H9 (cell line): ENCODE measurements at regions not wholly inside any gene's neighbourhood (a gene's known extent, or its start where the extent isn't known, plus 50 kb on each side); places are given as distances from the start of the nearest gene placed in this dataset.
A peak's percentile ranks its signal among the peaks of the same experiment; 100 is the strongest.
"Not testable (repeated sequence)": the region's sequence is repeated elsewhere in the genome, so short reads cannot be mapped to it uniquely, and the experiment has no call there.

ENCODE experiments used
- DNase-seq: peaks from one replicate; pipeline ENCODE4 v3.0.0-alpha.2; 2017
- H2AFZ ChIP-seq: one replicate; pipeline ENCODE4 v1.6.1; 2013; ENCODE audit warnings: mild to moderate bottlenecking, low read length, control low read depth, moderate library complexity
- H2AK5ac ChIP-seq: 2 replicates; pipeline ENCODE4 v1.6.1; 2013; ENCODE audit warnings: low read length, control low read depth, mixed read lengths; ENCODE audit not compliant: insufficient read length
- H2BK120ac ChIP-seq: one replicate; pipeline ENCODE4 v1.6.1; 2013; ENCODE audit warnings: low read depth, mild to moderate bottlenecking, low read length, control low read depth, inconsistent platforms; ENCODE audit not compliant: poor library complexity, severe bottlenecking
- H2BK12ac ChIP-seq: 2 replicates; pipeline ENCODE4 v1.6.1; 2013; ENCODE audit warnings: low read length, control low read depth, mixed read lengths, low read depth; ENCODE audit not compliant: insufficient read length
- H2BK15ac ChIP-seq: 2 replicates; pipeline ENCODE4 v1.6.1; 2013; ENCODE audit warnings: low read depth, low read length, control low read depth
- H2BK20ac ChIP-seq: one replicate; pipeline ENCODE4 v1.6.1; 2013; ENCODE audit warnings: low read depth, mild to moderate bottlenecking, low read length, control low read depth, inconsistent platforms; ENCODE audit not compliant: poor library complexity, severe bottlenecking
- H2BK5ac ChIP-seq: 2 replicates; pipeline ENCODE4 v1.6.1; 2013; ENCODE audit warnings: low read length, control low read depth, mixed read lengths; ENCODE audit not compliant: insufficient read length
- H3K14ac ChIP-seq: 2 replicates; pipeline ENCODE4 v1.6.1; 2013; ENCODE audit warnings: low read length, control low read depth; ENCODE audit not compliant: insufficient read depth
- H3K18ac ChIP-seq: 2 replicates; pipeline ENCODE4 v1.6.1; 2013; ENCODE audit warnings: low read depth, mild to moderate bottlenecking, mixed read lengths, low read length, control low read depth; ENCODE audit not compliant: insufficient read length
- H3K23ac ChIP-seq: 2 replicates; pipeline ENCODE4 v1.6.1; 2013; ENCODE audit warnings: low read length, control low read depth, mixed read lengths, low read depth; ENCODE audit not compliant: insufficient read length
- H3K23me2 ChIP-seq: 2 replicates; pipeline ENCODE4 v1.6.1; 2013; ENCODE audit warnings: low read depth, mild to moderate bottlenecking, mixed read lengths, low read length, control low read depth; ENCODE audit not compliant: insufficient read length, poor library complexity, severe bottlenecking
- H3K27ac ChIP-seq: 2 replicates; pipeline ENCODE4 v1.5.1; 2013; ENCODE audit warnings: low read length, control low read depth, mixed read lengths, low read depth; ENCODE audit not compliant: insufficient read length
- H3K27me3 ChIP-seq: 2 replicates; pipeline ENCODE4 v1.6.1; 2013; ENCODE audit warnings: low read length, control low read depth, inconsistent platforms; ENCODE audit not compliant: insufficient read depth
- H3K4ac ChIP-seq: 2 replicates; pipeline ENCODE4 v1.6.1; 2013; ENCODE audit warnings: low read depth, mild to moderate bottlenecking, control low read depth, inconsistent platforms, low read length, moderate library complexity
- H3K4me1 ChIP-seq: 2 replicates; pipeline ENCODE4 v1.6.1; 2013; ENCODE audit warnings: low read length, control low read depth, inconsistent platforms; ENCODE audit not compliant: insufficient read depth
- H3K4me2 ChIP-seq: 2 replicates; pipeline ENCODE4 v1.6.1; 2013; ENCODE audit warnings: low read length, control low read depth, mixed read lengths; ENCODE audit not compliant: insufficient read length, insufficient read depth
- H3K56ac ChIP-seq: 2 replicates; pipeline ENCODE4 v1.6.1; 2013; ENCODE audit warnings: low read depth, mild to moderate bottlenecking, mixed read lengths, low read length, control low read depth; ENCODE audit not compliant: insufficient read length
- H3K79me1 ChIP-seq: 2 replicates; pipeline ENCODE4 v1.6.1; 2013; ENCODE audit warnings: low read depth, mild to moderate bottlenecking, moderate library complexity, low read length, control low read depth, inconsistent platforms; ENCODE audit not compliant: insufficient read depth, poor library complexity, severe bottlenecking
- H3K79me2 ChIP-seq: 2 replicates; pipeline ENCODE4 v1.6.1; 2013; ENCODE audit warnings: low read length, control low read depth, inconsistent platforms; ENCODE audit not compliant: insufficient read depth
- H3K9ac ChIP-seq: 2 replicates; pipeline ENCODE4 v1.6.1; 2013; ENCODE audit warnings: low read length, control low read depth, mixed read lengths; ENCODE audit not compliant: insufficient read length; ENCODE audit errors: extremely low read depth
- H3K9me3 ChIP-seq: one replicate; pipeline ENCODE4 v1.6.1; 2013; ENCODE audit warnings: low read depth, low read length, inconsistent platforms; ENCODE audit not compliant: control insufficient read depth
- H3T11ph ChIP-seq: one replicate; pipeline ENCODE4 v1.6.1; 2013; ENCODE audit warnings: mild to moderate bottlenecking, low read length, control low read depth, inconsistent platforms
- H4K20me1 ChIP-seq: one replicate; pipeline ENCODE4 v1.6.1; 2013; ENCODE audit not compliant: control insufficient read depth, insufficient read length, insufficient read depth
- H4K5ac ChIP-seq: 2 replicates; pipeline ENCODE4 v1.6.1; 2013; ENCODE audit warnings: low read depth, mild to moderate bottlenecking, mixed read lengths, low read length, control low read depth; ENCODE audit not compliant: insufficient read length
- H4K8ac ChIP-seq: replicated peaks from 2 replicates; pipeline ENCODE4 v1.6.1; 2013; ENCODE audit warnings: low read length, control low read depth, mixed read lengths, low read depth; ENCODE audit not compliant: insufficient read length
- H4K91ac ChIP-seq: 2 replicates; pipeline ENCODE4 v1.6.1; 2013; ENCODE audit warnings: low read depth, mild to moderate bottlenecking, moderate library complexity, mixed read lengths, low read length, control low read depth; ENCODE audit not compliant: insufficient read length
- H3K27ac Mint-ChIP-seq, 3 experiments: 2 replicates in 2 of 3; 3 replicates in 1 of 3; pipeline ENCODE4 v1.8.0; 2020 to 2021; ENCODE audit warnings: mixed read lengths in 3 of 3, mild to moderate bottlenecking in 1 of 3, moderate library complexity in 1 of 3
- H3K27me3 Mint-ChIP-seq: 2 replicates; pipeline ENCODE4 v1.8.0; 2021; ENCODE audit warnings: low read depth, mild to moderate bottlenecking, moderate library complexity, mixed read lengths
- H3K36me3 Mint-ChIP-seq, 3 experiments: 2 replicates in 2 of 3; 3 replicates in 1 of 3; pipeline ENCODE4 v1.8.0; 2020 to 2021; ENCODE audit warnings: low read depth in 3 of 3, mixed read lengths in 3 of 3; ENCODE audit not compliant: insufficient read depth in 1 of 3
- H3K4me1 Mint-ChIP-seq, 2 experiments: 2 replicates each; pipeline ENCODE4 v1.8.0; 2020; ENCODE audit warnings: mixed read lengths in 2 of 2
- H3K4me3 Mint-ChIP-seq, 2 experiments: 2 replicates in 1 of 2; 3 replicates in 1 of 2; pipeline ENCODE4 v1.8.0; 2020 to 2021; ENCODE audit warnings: mild to moderate bottlenecking in 2 of 2, mixed read lengths in 2 of 2, moderate library complexity in 1 of 2
- H3K9me3 Mint-ChIP-seq, 2 experiments: 2 replicates in 1 of 2; 3 replicates in 1 of 2; pipeline ENCODE4 v1.8.0; 2020; ENCODE audit warnings: mild to moderate bottlenecking in 2 of 2, mixed read lengths in 2 of 2, moderate library complexity in 1 of 2
- WGBS: extraction: QIAGEN DNeasy Blood & Tissue Kit; methylation state at CpG from one replicate; pipeline ENCODE4 v1.1.7; 2013; ENCODE audit warnings: missing lambda C conversion rate, low lambda C conversion rate, mixed read lengths; ENCODE audit not compliant: insufficient read length; ENCODE audit errors: extremely low coverage; 5-methylcytosine and 5-hydroxymethylcytosine counted together

GRCh38 chr9:109665736-109666135, 114.3 kb upstream of the PALM2AKAP2 start:
- H3T11ph ChIP-seq, H2AK5ac ChIP-seq, H3K23me2 ChIP-seq, H3K27ac ChIP-seq, H3K4me2 ChIP-seq, H2BK12ac ChIP-seq, H2BK5ac ChIP-seq, H3K4ac ChIP-seq, H2BK120ac ChIP-seq, H2BK20ac ChIP-seq, H4K20me1 ChIP-seq, H3K14ac ChIP-seq, H3K79me2 ChIP-seq, H4K5ac ChIP-seq, H3K9me3 ChIP-seq, H3K27me3 ChIP-seq, H2AFZ ChIP-seq, H3K56ac ChIP-seq, H2BK15ac ChIP-seq, H3K23ac ChIP-seq, H3K9ac ChIP-seq, H3K79me1 ChIP-seq, H4K8ac ChIP-seq, H4K91ac ChIP-seq, H3K4me1 ChIP-seq, H3K4me3 Mint-ChIP-seq: not testable (repeated sequence)
- peak overlapping the region in 2 of 3 experiments; percentile 88 to 96; a peak in 4 of 7 replicates for H3K27ac Mint-ChIP-seq
- peaks cover 14 to 15% of the 10 kb centered on the region in 2 experiments for H3K4me1 Mint-ChIP-seq
- peaks cover 10 to 13% of the 10 kb centered on the region in 2 experiments for H3K9me3 Mint-ChIP-seq
- peak; percentile 73 for DNase-seq
- no CpG with 5 or more reads among the region's 7 CpGs for WGBS
- H3K36me3 Mint-ChIP-seq: peaks cover 2 to 28% (median 2%) of the 10 kb centered on the region in 3 experiments; a peak in 3 of 7 replicates
- H3K18ac ChIP-seq: peak overlapping the region; percentile 84
- peaks cover 24% of the 10 kb centered on the region for H3K27me3 Mint-ChIP-seq
